GM12878 (cell line): ENCODE measurements at regions not wholly inside any gene's neighbourhood (a gene's known extent, or its start where the extent isn't known, plus 50 kb on each side); places are given as distances from the start of the nearest gene placed in this dataset.

Source experiments
- ATAC-seq: fragments of 200-7000 bp; cut with Tn5 transposase; 3 replicates; pipeline ENCODE4 v1.9.1; 2020; ENCODE audit warnings: mild to moderate bottlenecking, moderate library complexity
- BruUV-seq: library from RNA; stranded (reverse); fragments of 400-500 nt; replicated peaks from 2 replicates; lab custom pipeline; 2021; lab: Mats Ljungman, UMichigan
- CTCF ChIA-PET: fragments of 300-600 bp; sonication (Branson Sonifier 250); formaldehyde crosslinking; extraction: SDS; loops from one replicate; lab custom pipeline; 2021; ENCODE audit warnings: inconsistent platforms; lab: Yijun Ruan, JAX
- POLR2A ChIA-PET: fragments of 350-600 bp; formaldehyde crosslinking; extraction: SDS; loops from one replicate; lab custom pipeline; 2021; ENCODE audit warnings: inconsistent platforms; lab: Charles Lee
- RAD21 ChIA-PET: fragments of 300-600 bp; sonication (Branson Sonifier 250); formaldehyde crosslinking; loops from one replicate; lab custom pipeline; 2023; ENCODE audit warnings: antibody characterized with exemption; ENCODE audit not compliant: unreplicated experiment; lab: Charles Lee
- SMC1A ChIA-PET: fragments of 300-600 bp; sonication (Branson Sonifier 250); formaldehyde crosslinking; loops from one replicate; lab custom pipeline; 2023; ENCODE audit not compliant: unreplicated experiment, uncharacterized antibody; lab: Charles Lee
- DNase-seq: peaks from one replicate; pipeline ENCODE4 v3.0.0-alpha.2; 2011; ENCODE audit warnings: low read depth, low spot score
- FAIRE-seq: peaks from 3 replicates; lab custom pipeline; 2011; peaks lifted over from hg19 to GRCh38; lab: Jason Lieb, UNC
- H2AFZ ChIP-seq: 2 replicates; pipeline ENCODE4 v1.6.0; 2011; ENCODE audit warnings: low read depth, low read length, control low read depth; ENCODE audit not compliant: control insufficient read depth
- H3K27ac ChIP-seq: 2 replicates; pipeline ENCODE4 v1.5.1; 2011; ENCODE audit warnings: control low read depth; ENCODE audit not compliant: control insufficient read depth, insufficient read depth
- H3K27me3 ChIP-seq, 2 experiments: replicated peaks in 1 of 2; 2 replicates each; pipeline versions ENCODE4 v1.6.0 to v1.6.1; 2011; ENCODE audit warnings: low read length in 1 of 2; ENCODE audit not compliant: control insufficient read depth in 2 of 2, insufficient read depth in 2 of 2
- H3K36me3 ChIP-seq, 2 experiments: 2 replicates each; pipeline ENCODE4 v1.5.1; 2011; ENCODE audit warnings: low read length in 1 of 2; ENCODE audit not compliant: control insufficient read depth in 2 of 2, insufficient read depth in 2 of 2
- H3K4me1 ChIP-seq: 2 replicates; pipeline ENCODE4 v1.6.1; 2011; ENCODE audit warnings: mild to moderate bottlenecking, low read length, moderate library complexity, mixed read lengths; ENCODE audit not compliant: control insufficient read depth, insufficient read depth
- H3K4me2 ChIP-seq: 2 replicates; pipeline ENCODE4 v1.6.0; 2011; ENCODE audit warnings: control low read depth; ENCODE audit not compliant: control insufficient read depth, insufficient read depth
- H3K4me3 ChIP-seq: fragments of 200-600 bp; sonication (generic); 2 replicates; pipeline ENCODE4 v1.5.1; 2016
- H3K79me2 ChIP-seq: 2 replicates; pipeline ENCODE4 v1.6.0; 2011; ENCODE audit warnings: low read length; ENCODE audit not compliant: control insufficient read depth, insufficient read depth
- H3K9ac ChIP-seq: 2 replicates; pipeline ENCODE4 v1.8.0; 2011; ENCODE audit warnings: low read length, control low read depth, mixed read lengths; ENCODE audit not compliant: control insufficient read depth, insufficient read depth
- H3K9me3 ChIP-seq: replicated peaks from 3 replicates; pipeline ENCODE4 v1.5.1; 2011; ENCODE audit warnings: mild to moderate bottlenecking, low read length; ENCODE audit not compliant: control insufficient read depth, insufficient read depth
- H4K20me1 ChIP-seq: 2 replicates; pipeline ENCODE4 v1.6.0; 2011; ENCODE audit not compliant: control insufficient read depth, insufficient read depth
- BACH1 ChIP-seq: fragments of 450-650 bp; IDR thresholded peaks from 2 replicates; pipeline ENCODE4 v1.6.1; 2017; ENCODE audit warnings: mild to moderate bottlenecking, borderline replicate concordance
- BCL11A ChIP-seq: IDR thresholded peaks from 2 replicates; pipeline ENCODE4 v1.6.1; 2011; ENCODE audit warnings: low read depth, low read length
- CBX3 ChIP-seq: fragments of 200-600 bp; sonication (generic); IDR thresholded peaks from 2 replicates; pipeline ENCODE4 v1.6.1; 2016; ENCODE audit warnings: low read depth, borderline replicate concordance
- FOXK2 ChIP-seq: fragments of 450-650 bp; IDR thresholded peaks from 2 replicates; pipeline ENCODE4 v1.6.1; 2017; ENCODE audit warnings: mild to moderate bottlenecking, moderate library complexity
- GATAD2B ChIP-seq: fragments of 450-650 bp; conservative IDR thresholded peaks from 2 replicates; pipeline ENCODE4 v1.6.1; 2017; ENCODE audit warnings: low read depth, mild to moderate bottlenecking, moderate library complexity
- JUNB ChIP-seq: IDR thresholded peaks from 2 replicates; pipeline ENCODE4 v1.6.1; 2016; ENCODE audit warnings: antibody characterized with exemption, mild to moderate bottlenecking
- NFYB ChIP-seq: IDR thresholded peaks from 2 replicates; pipeline ENCODE4 v1.6.1; 2011; ENCODE audit warnings: low read depth, mild to moderate bottlenecking, low read length, improper control_type of control experiment, moderate library complexity; ENCODE audit not compliant: insufficient read depth
- RB1 ChIP-seq: fragments of 450-650 bp; formaldehyde crosslinking; IDR thresholded peaks from 2 replicates; pipeline ENCODE4 v1.6.1; 2017; ENCODE audit warnings: mild to moderate bottlenecking, borderline replicate concordance
- RBBP5 ChIP-seq: fragments of 200-600 bp; sonication (generic); conservative IDR thresholded peaks from 2 replicates; pipeline ENCODE4 v1.6.1; 2016
- SIN3A ChIP-seq: IDR thresholded peaks from 2 replicates; pipeline ENCODE4 v1.6.1; 2012; ENCODE audit warnings: low read depth, low read length, improper control_type of control experiment
- SMC3 ChIP-seq: IDR thresholded peaks from 2 replicates; pipeline ENCODE4 v1.6.1; 2011; ENCODE audit warnings: low read length, improper control_type of control experiment, borderline replicate concordance
- SREBF2 ChIP-seq: IDR thresholded peaks from 2 replicates; pipeline ENCODE4 v1.6.1; 2012; ENCODE audit warnings: mild to moderate bottlenecking, low read length
- in situ Hi-C: fragments of 300-500 bp; cut with MboI; formaldehyde crosslinking; loops from 9 replicates; pipeline ENCODE4 v1.14.3; 2018; ENCODE audit warnings: mixed read lengths
- intact Hi-C: fragments of 100-400 bp; cut with micrococcal nuclease; formaldehyde crosslinking; loops from one replicate; pipeline ENCODE4 v1.14.2; 2022; ENCODE audit not compliant: unreplicated experiment
- TF ChIP-seq, protein P1 (sequence below): IDR thresholded peaks from 2 replicates; pipeline ENCODE4 v1.6.1; 2012; ENCODE audit warnings: low read depth, low read length, improper control_type of control experiment
- TF ChIP-seq, protein P2 (sequence below): IDR thresholded peaks from 2 replicates; pipeline ENCODE4 v1.6.1; 2011; ENCODE audit warnings: borderline replicate concordance, low read depth, mild to moderate bottlenecking, moderate library complexity, low read length; ENCODE audit not compliant: insufficient read depth, poor library complexity, severe bottlenecking
- TF ChIP-seq, protein P3 (sequence below): IDR thresholded peaks from 2 replicates; pipeline ENCODE4 v1.6.1; 2011; ENCODE audit warnings: mild to moderate bottlenecking, low read depth, low read length, moderate library complexity; ENCODE audit not compliant: insufficient replicate concordance

DNA sequence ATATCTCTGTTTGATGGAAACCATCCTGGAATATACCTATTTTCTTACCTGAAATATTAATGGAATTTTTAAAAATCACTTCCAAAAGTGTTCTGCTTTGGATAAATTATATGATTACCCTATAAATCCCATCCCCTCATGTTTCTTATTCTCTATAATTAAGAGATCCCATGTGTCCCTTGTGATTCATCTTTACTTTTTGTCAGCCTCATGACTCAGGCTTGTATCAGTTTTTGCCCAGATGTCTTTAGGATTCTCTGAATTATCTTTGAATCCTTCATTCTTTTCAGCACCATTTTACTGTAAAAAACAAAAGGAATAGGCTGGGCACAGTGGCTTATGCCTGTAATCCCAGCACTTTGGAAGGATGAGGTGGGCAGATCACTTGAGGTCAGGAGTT is 804.5 kb upstream of the CITED2 start:
- no peak for FAIRE-seq
- no TSS peak for BruUV-seq

More for the DNA sequence above, 804.5 kb upstream of the CITED2 start:
- Histone ChIP-seq H3K27me3 (no peaks in the 10 kb centered on the region), H2AFZ (no peak overlapping the region), H3K79me2 (no peaks in the 10 kb centered on the region), H3K4me2 (no peak overlapping the region), H3K36me3 (no peaks in the 10 kb centered on the region), H3K9me3 (no peaks in the 10 kb centered on the region), H3K4me3 (no peak overlapping the region), H3K27ac (no peak overlapping the region), H3K9ac (no peak overlapping the region), H3K4me1 (no peaks in the 10 kb centered on the region), H4K20me1 (no peaks in the 10 kb centered on the region)
- intact Hi-C loops (no loop called here), in situ Hi-C loops (no loop called here)
- CTCF ChIA-PET = no interaction called here
- POLR2A ChIA-PET = no interaction called here
- SMC1A ChIA-PET = interaction anchor here (1.2 to 1.5 kb wide), 2 partner anchors 12 to 364 kb away, joined by 3 read pairs; no protein-coding TSS in a partner anchor
- RAD21 ChIA-PET = no interaction called here
- TF ChIP-seq JUNB (no peak), CBX3 (no peak), SREBF2 (no peak), FOXK2 (no peak), RB1 (no peak), BCL11A (no peak), BACH1 (no peak), NFYB (no peak), GATAD2B (no peak), RBBP5 (no peak), SMC3 (no peak), SIN3A (no peak)
- TF ChIP-seq, protein P1, sequence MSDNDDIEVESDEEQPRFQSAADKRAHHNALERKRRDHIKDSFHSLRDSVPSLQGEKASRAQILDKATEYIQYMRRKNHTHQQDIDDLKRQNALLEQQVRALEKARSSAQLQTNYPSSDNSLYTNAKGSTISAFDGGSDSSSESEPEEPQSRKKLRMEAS = no peak
- TF ChIP-seq, protein P2, sequence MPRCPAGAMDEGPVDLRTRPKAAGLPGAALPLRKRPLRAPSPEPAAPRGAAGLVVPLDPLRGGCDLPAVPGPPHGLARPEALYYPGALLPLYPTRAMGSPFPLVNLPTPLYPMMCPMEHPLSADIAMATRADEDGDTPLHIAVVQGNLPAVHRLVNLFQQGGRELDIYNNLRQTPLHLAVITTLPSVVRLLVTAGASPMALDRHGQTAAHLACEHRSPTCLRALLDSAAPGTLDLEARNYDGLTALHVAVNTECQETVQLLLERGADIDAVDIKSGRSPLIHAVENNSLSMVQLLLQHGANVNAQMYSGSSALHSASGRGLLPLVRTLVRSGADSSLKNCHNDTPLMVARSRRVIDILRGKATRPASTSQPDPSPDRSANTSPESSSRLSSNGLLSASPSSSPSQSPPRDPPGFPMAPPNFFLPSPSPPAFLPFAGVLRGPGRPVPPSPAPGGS = no peak
- TF ChIP-seq, protein P3, sequence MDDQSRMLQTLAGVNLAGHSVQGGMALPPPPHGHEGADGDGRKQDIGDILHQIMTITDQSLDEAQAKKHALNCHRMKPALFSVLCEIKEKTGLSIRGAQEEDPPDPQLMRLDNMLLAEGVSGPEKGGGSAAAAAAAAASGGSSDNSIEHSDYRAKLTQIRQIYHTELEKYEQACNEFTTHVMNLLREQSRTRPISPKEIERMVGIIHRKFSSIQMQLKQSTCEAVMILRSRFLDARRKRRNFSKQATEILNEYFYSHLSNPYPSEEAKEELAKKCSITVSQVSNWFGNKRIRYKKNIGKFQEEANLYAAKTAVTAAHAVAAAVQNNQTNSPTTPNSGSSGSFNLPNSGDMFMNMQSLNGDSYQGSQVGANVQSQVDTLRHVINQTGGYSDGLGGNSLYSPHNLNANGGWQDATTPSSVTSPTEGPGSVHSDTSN = no peak
- no peak for DNase-seq
- ATAC-seq = no peak
